GM12878 (cell line): ENCODE measurements at regions not wholly inside any gene's neighbourhood (a gene's known extent, or its start where the extent isn't known, plus 50 kb on each side); places are given as distances from the start of the nearest gene placed in this dataset.

Source experiments
- ATAC-seq: fragments of 200-7000 bp; cut with Tn5 transposase; 3 replicates; pipeline ENCODE4 v1.9.1; 2020; ENCODE audit warnings: mild to moderate bottlenecking, moderate library complexity
- BruUV-seq: library from RNA; stranded (reverse); fragments of 400-500 nt; replicated peaks from 2 replicates; lab custom pipeline; 2021; lab: Mats Ljungman, UMichigan
- CTCF ChIA-PET: fragments of 300-600 bp; sonication (Branson Sonifier 250); formaldehyde crosslinking; extraction: SDS; loops from one replicate; lab custom pipeline; 2021; ENCODE audit warnings: inconsistent platforms; lab: Yijun Ruan, JAX
- POLR2A ChIA-PET: fragments of 350-600 bp; formaldehyde crosslinking; extraction: SDS; loops from one replicate; lab custom pipeline; 2021; ENCODE audit warnings: inconsistent platforms; lab: Charles Lee
- RAD21 ChIA-PET: fragments of 300-600 bp; sonication (Branson Sonifier 250); formaldehyde crosslinking; loops from one replicate; lab custom pipeline; 2023; ENCODE audit warnings: antibody characterized with exemption; ENCODE audit not compliant: unreplicated experiment; lab: Charles Lee
- SMC1A ChIA-PET: fragments of 300-600 bp; sonication (Branson Sonifier 250); formaldehyde crosslinking; loops from one replicate; lab custom pipeline; 2023; ENCODE audit not compliant: unreplicated experiment, uncharacterized antibody; lab: Charles Lee
- DNase-seq: peaks from one replicate; pipeline ENCODE4 v3.0.0-alpha.2; 2011; ENCODE audit warnings: low read depth, low spot score
- FAIRE-seq: peaks from 3 replicates; lab custom pipeline; 2011; peaks lifted over from hg19 to GRCh38; lab: Jason Lieb, UNC
- H2AFZ ChIP-seq: 2 replicates; pipeline ENCODE4 v1.6.0; 2011; ENCODE audit warnings: low read depth, low read length, control low read depth; ENCODE audit not compliant: control insufficient read depth
- H3K27ac ChIP-seq: 2 replicates; pipeline ENCODE4 v1.5.1; 2011; ENCODE audit warnings: control low read depth; ENCODE audit not compliant: control insufficient read depth, insufficient read depth
- H3K27me3 ChIP-seq, 2 experiments: replicated peaks in 1 of 2; 2 replicates each; pipeline versions ENCODE4 v1.6.0 to v1.6.1; 2011; ENCODE audit warnings: low read length in 1 of 2; ENCODE audit not compliant: control insufficient read depth in 2 of 2, insufficient read depth in 2 of 2
- H3K36me3 ChIP-seq, 2 experiments: 2 replicates each; pipeline ENCODE4 v1.5.1; 2011; ENCODE audit warnings: low read length in 1 of 2; ENCODE audit not compliant: control insufficient read depth in 2 of 2, insufficient read depth in 2 of 2
- H3K4me1 ChIP-seq: 2 replicates; pipeline ENCODE4 v1.6.1; 2011; ENCODE audit warnings: mild to moderate bottlenecking, low read length, moderate library complexity, mixed read lengths; ENCODE audit not compliant: control insufficient read depth, insufficient read depth
- H3K4me2 ChIP-seq: 2 replicates; pipeline ENCODE4 v1.6.0; 2011; ENCODE audit warnings: control low read depth; ENCODE audit not compliant: control insufficient read depth, insufficient read depth
- H3K4me3 ChIP-seq: fragments of 200-600 bp; sonication (generic); 2 replicates; pipeline ENCODE4 v1.5.1; 2016
- H3K79me2 ChIP-seq: 2 replicates; pipeline ENCODE4 v1.6.0; 2011; ENCODE audit warnings: low read length; ENCODE audit not compliant: control insufficient read depth, insufficient read depth
- H3K9ac ChIP-seq: 2 replicates; pipeline ENCODE4 v1.8.0; 2011; ENCODE audit warnings: low read length, control low read depth, mixed read lengths; ENCODE audit not compliant: control insufficient read depth, insufficient read depth
- H3K9me3 ChIP-seq: replicated peaks from 3 replicates; pipeline ENCODE4 v1.5.1; 2011; ENCODE audit warnings: mild to moderate bottlenecking, low read length; ENCODE audit not compliant: control insufficient read depth, insufficient read depth
- H4K20me1 ChIP-seq: 2 replicates; pipeline ENCODE4 v1.6.0; 2011; ENCODE audit not compliant: control insufficient read depth, insufficient read depth
- CHD2 ChIP-seq: IDR thresholded peaks from 2 replicates; pipeline ENCODE4 v1.6.1; 2011; ENCODE audit warnings: low read depth, low read length, improper control_type of control experiment, borderline replicate concordance
- CREM ChIP-seq: IDR thresholded peaks from 2 replicates; pipeline ENCODE4 v1.6.1; 2014; ENCODE audit warnings: antibody characterized with exemption, low read depth
- CTCF ChIP-seq, 3 experiments: IDR thresholded peaks in 2 of 3; conservative IDR thresholded peaks in 1 of 3; 2 replicates each; pipeline ENCODE4 v1.5.1; 2011; ENCODE audit warnings: low read depth in 3 of 3, low read length in 3 of 3, mild to moderate bottlenecking in 3 of 3, control low read depth in 2 of 3, moderate library complexity in 2 of 3, inconsistent platforms in 1 of 3, mixed read lengths in 1 of 3; ENCODE audit not compliant: control insufficient read depth in 2 of 3, insufficient read depth in 1 of 3; ENCODE audit errors: extremely low read depth in 1 of 3
- E2F4 ChIP-seq: IDR thresholded peaks from 2 replicates; pipeline ENCODE4 v1.6.1; 2012; ENCODE audit warnings: low read depth, low read length, improper control_type of control experiment
- IRF3 ChIP-seq: fragments of 450-650 bp; IDR thresholded peaks from 2 replicates; pipeline ENCODE4 v1.6.1; 2014; ENCODE audit warnings: mild to moderate bottlenecking
- LARP7 ChIP-seq: fragments of 450-650 bp; IDR thresholded peaks from 2 replicates; pipeline ENCODE4 v1.6.1; 2017; ENCODE audit warnings: mild to moderate bottlenecking
- MTA2 ChIP-seq: fragments of 450-650 bp; IDR thresholded peaks from 2 replicates; pipeline ENCODE4 v1.6.1; 2016; ENCODE audit warnings: low read depth, mild to moderate bottlenecking, moderate library complexity
- NR2F1 ChIP-seq: fragments of 450-650 bp; conservative IDR thresholded peaks from 2 replicates; pipeline ENCODE4 v1.6.1; 2017; ENCODE audit warnings: mild to moderate bottlenecking
- SMAD1 ChIP-seq: fragments of 450-650 bp; IDR thresholded peaks from 2 replicates; pipeline ENCODE4 v1.6.1; 2018; ENCODE audit warnings: mild to moderate bottlenecking, low read depth; ENCODE audit not compliant: partially characterized antibody
- SP1 ChIP-seq: IDR thresholded peaks from one replicate; pipeline ENCODE4 v1.6.1; 2011; ENCODE audit warnings: low read depth, low read length
- USF1 ChIP-seq: IDR thresholded peaks from 2 replicates; pipeline ENCODE4 v1.6.1; 2011; ENCODE audit warnings: borderline replicate concordance, low read depth, mild to moderate bottlenecking, moderate library complexity, mixed read lengths, low read length; ENCODE audit not compliant: insufficient read depth; ENCODE audit errors: extremely low read length
- WGBS: methylation state at CpG from one replicate; pipeline ENCODE4 v1.1.6; 2016; ENCODE audit warnings: low lambda C conversion rate; ENCODE audit not compliant: insufficient replicate concordance, insufficient coverage; ENCODE audit errors: missing lambda C conversion rate; 5-methylcytosine and 5-hydroxymethylcytosine counted together
- in situ Hi-C: fragments of 300-500 bp; cut with MboI; formaldehyde crosslinking; loops from 9 replicates; pipeline ENCODE4 v1.14.3; 2018; ENCODE audit warnings: mixed read lengths
- intact Hi-C: fragments of 100-400 bp; cut with micrococcal nuclease; formaldehyde crosslinking; loops from one replicate; pipeline ENCODE4 v1.14.2; 2022; ENCODE audit not compliant: unreplicated experiment
- TF ChIP-seq, protein P1 (sequence below): fragments of 450-650 bp; IDR thresholded peaks from 2 replicates; pipeline ENCODE4 v1.6.1; 2016; ENCODE audit warnings: mild to moderate bottlenecking
- TF ChIP-seq, protein P2 (sequence below): fragments of 150-350 bp; IDR thresholded peaks from 2 replicates; pipeline ENCODE4 v1.6.1; 2014; ENCODE audit warnings: mild to moderate bottlenecking, low read depth, low read length
- TF ChIP-seq, protein P3 (sequence below): IDR thresholded peaks from 2 replicates; pipeline ENCODE4 v1.6.1; 2011; ENCODE audit warnings: low read depth, mild to moderate bottlenecking, low read length, moderate library complexity, borderline replicate concordance; ENCODE audit errors: extremely low read depth

GRCh38 chr19:32047788-32048187 is 297.6 kb upstream of the ZNF507 start (continued):
- TF ChIP-seq, protein P1, sequence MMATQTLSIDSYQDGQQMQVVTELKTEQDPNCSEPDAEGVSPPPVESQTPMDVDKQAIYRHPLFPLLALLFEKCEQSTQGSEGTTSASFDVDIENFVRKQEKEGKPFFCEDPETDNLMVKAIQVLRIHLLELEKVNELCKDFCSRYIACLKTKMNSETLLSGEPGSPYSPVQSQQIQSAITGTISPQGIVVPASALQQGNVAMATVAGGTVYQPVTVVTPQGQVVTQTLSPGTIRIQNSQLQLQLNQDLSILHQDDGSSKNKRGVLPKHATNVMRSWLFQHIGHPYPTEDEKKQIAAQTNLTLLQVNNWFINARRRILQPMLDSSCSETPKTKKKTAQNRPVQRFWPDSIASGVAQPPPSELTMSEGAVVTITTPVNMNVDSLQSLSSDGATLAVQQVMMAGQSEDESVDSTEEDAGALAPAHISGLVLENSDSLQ, result no peak

DNA sequence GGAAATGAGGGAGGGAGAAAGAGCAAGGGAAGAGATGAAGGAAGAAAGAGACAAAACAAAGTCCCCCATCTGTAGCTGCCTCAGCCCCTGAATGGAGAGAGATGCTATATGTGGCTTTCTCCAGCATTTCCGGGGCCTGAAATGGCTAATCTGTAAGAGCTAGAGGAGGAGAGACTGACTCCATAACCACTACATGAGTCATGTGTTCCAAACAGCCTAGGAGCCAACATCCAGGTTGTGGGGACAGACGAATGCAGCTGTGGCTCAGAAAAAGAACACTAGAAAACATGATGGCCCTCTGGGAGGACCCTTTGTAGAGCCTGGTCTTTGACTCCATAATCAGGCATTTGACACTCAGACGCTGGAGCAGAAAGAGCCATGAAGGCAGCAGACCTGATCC is 292.0 kb upstream of the ZNF507 start:
- SMC1A ChIA-PET, result no interaction called here
- intact Hi-C loops, result no loop called here

More for the DNA sequence above, 292.0 kb upstream of the ZNF507 start:
- Histone ChIP-seq H3K4me1 (no peaks in the 10 kb centered on the region), H3K27me3 (no peaks in the 10 kb centered on the region), H3K4me2 (no peak overlapping the region), H3K9ac (no peak overlapping the region), H3K9me3 (no peaks in the 10 kb centered on the region; the same call in 2 of the 3 replicates), H3K79me2 (no peaks in the 10 kb centered on the region), H3K36me3 (no peaks in the 10 kb centered on the region), H3K27ac (no peak overlapping the region), H2AFZ (no peak overlapping the region), H3K4me3 (no peak overlapping the region), H4K20me1 (no peaks in the 10 kb centered on the region)
- no peak for ATAC-seq
- ChIA-PET RAD21 (no interaction called here), POLR2A (no interaction called here), CTCF (no interaction called here)
- in situ Hi-C loops, result no loop called here
- BruUV-seq, result no TSS peak
- no peak for FAIRE-seq
- 10% methylated on average over 3 of the region's 3 CpGs for WGBS
- DNase-seq, result no peak
- TF ChIP-seq CTCF (IDR thresholded peaks at IDR 0.05 in 2 of 3, conservative IDR thresholded peaks at IDR 0.05 in 1 of 3; ENCODE audit: control insufficient read depth in 2 of 3, extremely low read depth in 1 of 3, insufficient read depth in 1 of 3, low read depth in 3 of 3, low read length in 3 of 3), result no peak
- TF ChIP-seq LARP7, result no peak
- TF ChIP-seq CHD2, result no peak
- no peak for TF ChIP-seq SP1
- TF ChIP-seq, protein P2, sequence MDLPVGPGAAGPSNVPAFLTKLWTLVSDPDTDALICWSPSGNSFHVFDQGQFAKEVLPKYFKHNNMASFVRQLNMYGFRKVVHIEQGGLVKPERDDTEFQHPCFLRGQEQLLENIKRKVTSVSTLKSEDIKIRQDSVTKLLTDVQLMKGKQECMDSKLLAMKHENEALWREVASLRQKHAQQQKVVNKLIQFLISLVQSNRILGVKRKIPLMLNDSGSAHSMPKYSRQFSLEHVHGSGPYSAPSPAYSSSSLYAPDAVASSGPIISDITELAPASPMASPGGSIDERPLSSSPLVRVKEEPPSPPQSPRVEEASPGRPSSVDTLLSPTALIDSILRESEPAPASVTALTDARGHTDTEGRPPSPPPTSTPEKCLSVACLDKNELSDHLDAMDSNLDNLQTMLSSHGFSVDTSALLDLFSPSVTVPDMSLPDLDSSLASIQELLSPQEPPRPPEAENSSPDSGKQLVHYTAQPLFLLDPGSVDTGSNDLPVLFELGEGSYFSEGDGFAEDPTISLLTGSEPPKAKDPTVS, result no peak
- no peak for TF ChIP-seq E2F4
- TF ChIP-seq SMAD1, result no peak
- no peak for TF ChIP-seq USF1
- TF ChIP-seq MTA2, result no peak
- TF ChIP-seq, protein P3, sequence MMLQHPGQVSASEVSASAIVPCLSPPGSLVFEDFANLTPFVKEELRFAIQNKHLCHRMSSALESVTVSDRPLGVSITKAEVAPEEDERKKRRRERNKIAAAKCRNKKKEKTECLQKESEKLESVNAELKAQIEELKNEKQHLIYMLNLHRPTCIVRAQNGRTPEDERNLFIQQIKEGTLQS, result no peak
- no peak for TF ChIP-seq CREM
- no peak for TF ChIP-seq NR2F1
- no peak for TF ChIP-seq IRF3
- TF ChIP-seq, all 136 proteins: peak for 0
